ENCODE measurements at regions not wholly inside any gene's neighbourhood (a gene's known extent, or its start where the extent isn't known, plus 50 kb on each side); places are given as distances from the start of the nearest gene placed in this dataset.

GRCh38 chr14:98512501-98513251 lies 759.3 kb downstream of the BCL11B start:
- Histone ChIP-seq H3K27ac (no peak overlapping the region), H3K36me3 (no peaks in the 10 kb centered on the region), H3K4me1 (replicated peaks) (no peaks in the 10 kb centered on the region), H3K9me3 (no peaks in the 10 kb centered on the region), H3K4me3 (no peak overlapping the region), H3K27me3 (replicated peaks; ENCODE audit: insufficient read depth) (no peaks in the 10 kb centered on the region)
- intact Hi-C loops (cut with DNase I): no loop called here
- WGBS: 45% methylated on average over 10 of the region's 10 CpGs
- no peak for DNase-seq (ENCODE audit: low spot score)
- TF ChIP-seq POLR2A (IDR thresholded peaks at IDR 0.05) (no peak), POLR2AphosphoS5 (IDR thresholded peaks at IDR 0.05) (no peak)
- TF ChIP-seq, protein P1, sequence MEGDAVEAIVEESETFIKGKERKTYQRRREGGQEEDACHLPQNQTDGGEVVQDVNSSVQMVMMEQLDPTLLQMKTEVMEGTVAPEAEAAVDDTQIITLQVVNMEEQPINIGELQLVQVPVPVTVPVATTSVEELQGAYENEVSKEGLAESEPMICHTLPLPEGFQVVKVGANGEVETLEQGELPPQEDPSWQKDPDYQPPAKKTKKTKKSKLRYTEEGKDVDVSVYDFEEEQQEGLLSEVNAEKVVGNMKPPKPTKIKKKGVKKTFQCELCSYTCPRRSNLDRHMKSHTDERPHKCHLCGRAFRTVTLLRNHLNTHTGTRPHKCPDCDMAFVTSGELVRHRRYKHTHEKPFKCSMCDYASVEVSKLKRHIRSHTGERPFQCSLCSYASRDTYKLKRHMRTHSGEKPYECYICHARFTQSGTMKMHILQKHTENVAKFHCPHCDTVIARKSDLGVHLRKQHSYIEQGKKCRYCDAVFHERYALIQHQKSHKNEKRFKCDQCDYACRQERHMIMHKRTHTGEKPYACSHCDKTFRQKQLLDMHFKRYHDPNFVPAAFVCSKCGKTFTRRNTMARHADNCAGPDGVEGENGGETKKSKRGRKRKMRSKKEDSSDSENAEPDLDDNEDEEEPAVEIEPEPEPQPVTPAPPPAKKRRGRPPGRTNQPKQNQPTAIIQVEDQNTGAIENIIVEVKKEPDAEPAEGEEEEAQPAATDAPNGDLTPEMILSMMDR (IDR thresholded peaks at IDR 0.05): no peak

GRCh38 chr14:98513558-98513957 lies 758.4 kb downstream of the BCL11B start:
- Histone ChIP-seq H3K9me3 (no peaks in the 10 kb centered on the region), H3K4me1 (replicated peaks) (no peaks in the 10 kb centered on the region), H3K27ac (no peak overlapping the region), H3K36me3 (no peaks in the 10 kb centered on the region), H3K27me3 (replicated peaks; ENCODE audit: insufficient read depth) (no peaks in the 10 kb centered on the region), H3K4me3 (no peak overlapping the region)
- TF ChIP-seq, protein P1 (IDR thresholded peaks at IDR 0.05): no peak
- TF ChIP-seq POLR2A (IDR thresholded peaks at IDR 0.05): no peak
- TF ChIP-seq POLR2AphosphoS5 (IDR thresholded peaks at IDR 0.05): no peak
- intact Hi-C loops (cut with DNase I): no loop called here
- 36% methylated on average over 3 of the region's 3 CpGs for WGBS
- DNase-seq (ENCODE audit: low spot score): no peak

DNA sequence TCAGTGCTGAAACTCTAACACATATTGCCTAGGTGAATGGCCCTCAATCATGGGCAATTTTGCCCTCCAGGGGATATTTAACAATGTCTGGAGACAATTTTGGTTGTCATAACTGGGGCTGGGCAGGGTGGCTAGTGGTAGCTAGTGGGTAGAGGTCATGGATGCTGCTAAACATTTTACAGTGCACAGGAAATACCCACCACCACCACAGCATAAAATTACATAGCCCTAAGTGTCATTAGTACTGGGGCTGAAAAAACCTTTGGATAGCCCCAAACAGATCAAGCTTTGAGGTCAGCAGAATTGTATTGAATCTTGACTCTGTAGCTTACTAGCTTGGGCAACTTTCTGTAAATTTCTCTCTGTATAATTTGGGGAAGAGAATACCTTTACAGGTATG lies 758.0 kb downstream of the BCL11B start:
- no peak overlapping the region for H3K27ac ChIP-seq
- H3K4me1 ChIP-seq (replicated peaks): no peaks in the 10 kb centered on the region
- no peaks in the 10 kb centered on the region for H3K36me3 ChIP-seq
- H3K9me3 ChIP-seq: no peaks in the 10 kb centered on the region
- no peak for TF ChIP-seq POLR2AphosphoS5 (IDR thresholded peaks at IDR 0.05)
- H3K4me3 ChIP-seq: no peak overlapping the region
- intact Hi-C loops (cut with DNase I): no loop called here
- no peaks in the 10 kb centered on the region for H3K27me3 ChIP-seq (replicated peaks; ENCODE audit: insufficient read depth)
- DNase-seq (ENCODE audit: low spot score): no peak

DNA sequence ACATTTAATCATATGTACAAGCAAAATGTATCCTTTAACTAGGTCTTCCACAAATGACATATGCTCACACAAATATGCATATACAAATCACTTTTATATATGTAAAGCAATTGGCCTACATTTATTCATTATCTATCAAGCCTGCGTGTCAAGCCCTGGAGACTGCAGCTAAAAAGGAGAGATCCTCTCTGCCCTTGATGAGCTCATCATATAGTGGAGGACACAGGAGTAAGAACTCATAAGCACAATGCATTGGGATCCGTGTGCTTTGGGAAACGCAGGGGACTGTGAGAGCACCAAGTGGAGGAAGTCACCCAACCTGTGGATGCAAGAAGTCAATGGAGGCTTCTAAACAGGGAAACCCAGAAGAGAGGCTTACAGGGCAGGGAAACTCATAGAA lies 735.7 kb downstream of the BCL11B start:
- Histone ChIP-seq H3K4me3 (no peak overlapping the region), H3K9me3 (no peaks in the 10 kb centered on the region), H3K27ac (no peak overlapping the region), H3K36me3 (no peaks in the 10 kb centered on the region), H3K27me3 (replicated peaks; ENCODE audit: insufficient read depth) (no peaks in the 10 kb centered on the region), H3K4me1 (replicated peaks) (no peaks in the 10 kb centered on the region)
- TF ChIP-seq, protein P1 (IDR thresholded peaks at IDR 0.05): no peak
- TF ChIP-seq POLR2A (IDR thresholded peaks at IDR 0.05) (no peak), POLR2AphosphoS5 (IDR thresholded peaks at IDR 0.05) (no peak)
- no peak for DNase-seq (ENCODE audit: low spot score)
- intact Hi-C loops (cut with DNase I): no loop called here
- WGBS: 73% methylated on average over 3 of the region's 3 CpGs

GRCh38 chr14:98542316-98542715 lies 729.7 kb downstream of the BCL11B start:
- Histone ChIP-seq H3K9me3 (no peaks in the 10 kb centered on the region), H3K36me3 (no peaks in the 10 kb centered on the region), H3K27ac (no peak overlapping the region), H3K4me3 (no peak overlapping the region), H3K27me3 (replicated peaks; ENCODE audit: insufficient read depth) (no peaks in the 10 kb centered on the region), H3K4me1 (replicated peaks) (no peaks in the 10 kb centered on the region)
- TF ChIP-seq POLR2AphosphoS5 (IDR thresholded peaks at IDR 0.05) (no peak), POLR2A (IDR thresholded peaks at IDR 0.05) (no peak)
- TF ChIP-seq, protein P1 (IDR thresholded peaks at IDR 0.05): no peak
- intact Hi-C loops (cut with DNase I): no loop called here
- WGBS: 71% methylated on average over 10 of the region's 10 CpGs
- no peak for DNase-seq (ENCODE audit: low spot score)

All from prostate gland (tissue), 2 donors.